ENCODE measurements at regions not wholly inside any gene's neighbourhood (a gene's known extent, or its start where the extent isn't known, plus 50 kb on each side); places are given as distances from the start of the nearest gene placed in this dataset.

- no peak for DNase-seq (ENCODE audit: low spot score)
- TF ChIP-seq, protein P1, sequence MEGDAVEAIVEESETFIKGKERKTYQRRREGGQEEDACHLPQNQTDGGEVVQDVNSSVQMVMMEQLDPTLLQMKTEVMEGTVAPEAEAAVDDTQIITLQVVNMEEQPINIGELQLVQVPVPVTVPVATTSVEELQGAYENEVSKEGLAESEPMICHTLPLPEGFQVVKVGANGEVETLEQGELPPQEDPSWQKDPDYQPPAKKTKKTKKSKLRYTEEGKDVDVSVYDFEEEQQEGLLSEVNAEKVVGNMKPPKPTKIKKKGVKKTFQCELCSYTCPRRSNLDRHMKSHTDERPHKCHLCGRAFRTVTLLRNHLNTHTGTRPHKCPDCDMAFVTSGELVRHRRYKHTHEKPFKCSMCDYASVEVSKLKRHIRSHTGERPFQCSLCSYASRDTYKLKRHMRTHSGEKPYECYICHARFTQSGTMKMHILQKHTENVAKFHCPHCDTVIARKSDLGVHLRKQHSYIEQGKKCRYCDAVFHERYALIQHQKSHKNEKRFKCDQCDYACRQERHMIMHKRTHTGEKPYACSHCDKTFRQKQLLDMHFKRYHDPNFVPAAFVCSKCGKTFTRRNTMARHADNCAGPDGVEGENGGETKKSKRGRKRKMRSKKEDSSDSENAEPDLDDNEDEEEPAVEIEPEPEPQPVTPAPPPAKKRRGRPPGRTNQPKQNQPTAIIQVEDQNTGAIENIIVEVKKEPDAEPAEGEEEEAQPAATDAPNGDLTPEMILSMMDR (IDR thresholded peaks at IDR 0.05; ENCODE audit: extremely low read depth, insufficient read depth, missing control alignments) = no peak
- in situ Hi-C loops (cut with MboI; ENCODE audit: low pct_unique_long_range_greater_than_20kb, low sequenced_read_pairs, unreplicated experiment) = no loop called here
Observed at GRCh38 chr15:93837450-93837849, 393.9 kb upstream of the MCTP2 start.

DNA sequence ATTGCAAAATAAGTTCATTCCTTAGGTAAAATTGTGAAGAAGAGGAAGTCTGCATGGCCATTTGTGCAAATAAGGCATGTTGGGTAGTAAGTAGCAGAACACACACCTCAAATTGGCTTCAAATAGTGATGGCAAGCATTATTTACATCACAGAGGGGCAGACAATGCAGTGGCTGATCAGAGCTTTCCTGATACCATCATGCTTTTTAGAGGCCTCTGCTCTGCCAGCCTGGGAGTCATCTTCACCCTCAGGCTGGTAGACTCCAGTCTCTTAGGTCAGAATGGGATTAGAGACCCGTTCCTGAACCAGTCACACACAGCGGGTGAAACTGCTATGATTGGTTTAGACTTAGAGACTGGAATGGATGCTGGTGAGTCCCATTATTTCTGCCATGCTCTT, 396.0 kb upstream of the MCTP2 start:
- TF ChIP-seq, protein P1 (IDR thresholded peaks at IDR 0.05; ENCODE audit: extremely low read depth, insufficient read depth, missing control alignments) = no peak
- in situ Hi-C loops (cut with MboI; ENCODE audit: low pct_unique_long_range_greater_than_20kb, low sequenced_read_pairs, unreplicated experiment) = no loop called here
- no peak for DNase-seq (ENCODE audit: low spot score)

DNA sequence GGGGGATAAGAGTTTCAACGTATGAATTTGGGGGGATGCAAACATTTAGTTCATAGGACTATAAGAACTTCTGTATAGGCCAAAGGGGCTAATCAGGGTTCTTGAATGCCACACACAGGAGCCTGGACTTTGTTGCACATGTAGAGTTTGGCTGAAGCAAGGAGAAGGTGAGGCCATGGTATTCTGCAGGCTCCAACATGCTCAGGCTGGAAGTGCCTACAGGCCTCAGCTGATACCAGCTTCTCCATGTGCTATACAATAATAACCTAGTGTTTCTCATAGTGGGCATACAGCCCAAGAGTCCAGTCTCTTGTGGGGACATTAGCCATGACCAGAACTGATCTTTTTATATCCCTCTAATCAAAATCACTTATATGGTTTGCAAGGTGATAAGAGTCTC, 399.7 kb upstream of the MCTP2 start:
- in situ Hi-C loops (cut with MboI; ENCODE audit: low pct_unique_long_range_greater_than_20kb, low sequenced_read_pairs, unreplicated experiment) = no loop called here
- TF ChIP-seq, protein P1 (IDR thresholded peaks at IDR 0.05; ENCODE audit: extremely low read depth, insufficient read depth, missing control alignments) = no peak
- no peak for DNase-seq (ENCODE audit: low spot score)

- in situ Hi-C loops (cut with MboI; ENCODE audit: low pct_unique_long_range_greater_than_20kb, low sequenced_read_pairs, unreplicated experiment) = no loop called here
- TF ChIP-seq, protein P1 (IDR thresholded peaks at IDR 0.05; ENCODE audit: extremely low read depth, insufficient read depth, missing control alignments) = no peak
- DNase-seq (ENCODE audit: low spot score) = no peak
Observed at GRCh38 chr15:93830221-93831080, 400.9 kb upstream of the MCTP2 start.

- no peak for DNase-seq (ENCODE audit: low spot score)
- in situ Hi-C loops (cut with MboI; ENCODE audit: low pct_unique_long_range_greater_than_20kb, low sequenced_read_pairs, unreplicated experiment) = no loop called here
- TF ChIP-seq, protein P1 (IDR thresholded peaks at IDR 0.05; ENCODE audit: extremely low read depth, insufficient read depth, missing control alignments) = no peak
Observed at GRCh38 chr15:93829115-93829870, 402.1 kb upstream of the MCTP2 start.

GRCh38 chr15:93826790-93827189, 404.6 kb upstream of the MCTP2 start:
- in situ Hi-C loops (cut with MboI; ENCODE audit: low pct_unique_long_range_greater_than_20kb, low sequenced_read_pairs, unreplicated experiment) = no loop called here
- no peak for DNase-seq (ENCODE audit: low spot score)
- TF ChIP-seq, protein P1 (IDR thresholded peaks at IDR 0.05; ENCODE audit: extremely low read depth, insufficient read depth, missing control alignments) = no peak

Data from GM13977 (cell line).